Neural crest cell (in vitro differentiated cells): ENCODE measurements at regions not wholly inside any gene's neighbourhood (a gene's known extent, or its start where the extent isn't known, plus 50 kb on each side); places are given as distances from the start of the nearest gene placed in this dataset.

Experiments used
- DNase-seq: peaks from one replicate; pipeline ENCODE4 v3.0.0; 2021; ENCODE audit warnings: low read depth, mixed read lengths, low spot score
- H3K27ac Mint-ChIP-seq: one replicate; pipeline ENCODE4 v1.8.0; 2021; ENCODE audit warnings: mild to moderate bottlenecking, mixed read lengths; ENCODE audit not compliant: unreplicated experiment
- H3K27me3 Mint-ChIP-seq: 2 replicates; pipeline ENCODE4 v1.8.0; 2021; ENCODE audit warnings: low read depth, mild to moderate bottlenecking, mixed read lengths
- H3K36me3 Mint-ChIP-seq: 2 replicates; pipeline ENCODE4 v1.8.0; 2021; ENCODE audit warnings: low read depth, mild to moderate bottlenecking, mixed read lengths
- H3K4me1 Mint-ChIP-seq: 2 replicates; pipeline ENCODE4 v1.8.0; 2021; ENCODE audit warnings: mixed read lengths
- H3K4me3 Mint-ChIP-seq: one replicate; pipeline ENCODE4 v1.8.0; 2021; ENCODE audit warnings: mild to moderate bottlenecking, mixed read lengths
- H3K9me3 Mint-ChIP-seq: 2 replicates; pipeline ENCODE4 v1.8.0; 2021; ENCODE audit warnings: mixed read lengths
- CTCF ChIP-seq: fragments of 200-600 bp; sonication (generic); conservative IDR thresholded peaks from 2 replicates; pipeline ENCODE4 v1.5.0; 2021; ENCODE audit warnings: antibody characterized with exemption, mild to moderate bottlenecking

GRCh38 chr5:164098979-164099378 lies 593.6 kb downstream of the MAT2B start:
- no peak for TF ChIP-seq CTCF
- H3K4me3 Mint-ChIP-seq = no peak overlapping the region
- DNase-seq = no peak
- no peaks in the 10 kb centered on the region for H3K4me1 Mint-ChIP-seq
- H3K36me3 Mint-ChIP-seq = no peaks in the 10 kb centered on the region
- no peaks in the 10 kb centered on the region for H3K9me3 Mint-ChIP-seq
- no peaks in the 10 kb centered on the region for H3K27me3 Mint-ChIP-seq
- no peak overlapping the region for H3K27ac Mint-ChIP-seq

- TF ChIP-seq CTCF = no peak
- H3K27me3 Mint-ChIP-seq = no peaks in the 10 kb centered on the region
- H3K36me3 Mint-ChIP-seq = no peaks in the 10 kb centered on the region
- no peak overlapping the region for H3K4me3 Mint-ChIP-seq
- no peaks in the 10 kb centered on the region for H3K9me3 Mint-ChIP-seq
- no peaks in the 10 kb centered on the region for H3K4me1 Mint-ChIP-seq
- H3K27ac Mint-ChIP-seq = no peak overlapping the region
- DNase-seq = no peak
These were observed 610.0 kb downstream of the MAT2B start for GRCh38 chr5:164115420-164115819.

GRCh38 chr5:164119806-164120447 lies 614.5 kb downstream of the MAT2B start:
- Mint-ChIP-seq H3K27ac (peak overlapping the region; percentile 73), H3K4me3 (no peak overlapping the region), H3K4me1 (no peaks in the 10 kb centered on the region), H3K9me3 (peaks cover 5% of the 10 kb centered on the region), H3K27me3 (no peaks in the 10 kb centered on the region), H3K36me3 (no peaks in the 10 kb centered on the region)
- no peak for TF ChIP-seq CTCF
- DNase-seq = no peak

- peaks cover 11% of the 10 kb centered on the region for H3K36me3 Mint-ChIP-seq
- no peaks in the 10 kb centered on the region for H3K27me3 Mint-ChIP-seq
- H3K4me3 Mint-ChIP-seq = no peak overlapping the region
- no peaks in the 10 kb centered on the region for H3K4me1 Mint-ChIP-seq
- no peak overlapping the region for H3K27ac Mint-ChIP-seq
- no peak for TF ChIP-seq CTCF
- no peak for DNase-seq
- H3K9me3 Mint-ChIP-seq = peaks cover 23% of the 10 kb centered on the region
These were observed 622.1 kb downstream of the MAT2B start for GRCh38 chr5:164127527-164127926.

- H3K27me3 Mint-ChIP-seq = no peaks in the 10 kb centered on the region
- no peak overlapping the region for H3K27ac Mint-ChIP-seq
- peaks cover 17% of the 10 kb centered on the region for H3K9me3 Mint-ChIP-seq
- no peak overlapping the region for H3K4me3 Mint-ChIP-seq
- no peak for DNase-seq
- no peaks in the 10 kb centered on the region for H3K4me1 Mint-ChIP-seq
- peaks cover 15% of the 10 kb centered on the region for H3K36me3 Mint-ChIP-seq
- TF ChIP-seq CTCF = no peak
These were observed 626.9 kb downstream of the MAT2B start for GRCh38 chr5:164132358-164132757.

- no peak overlapping the region for H3K27ac Mint-ChIP-seq
- H3K27me3 Mint-ChIP-seq = no peaks in the 10 kb centered on the region
- H3K9me3 Mint-ChIP-seq = no peaks in the 10 kb centered on the region
- no peak for DNase-seq
- no peak overlapping the region for H3K4me3 Mint-ChIP-seq
- H3K4me1 Mint-ChIP-seq = no peaks in the 10 kb centered on the region
- H3K36me3 Mint-ChIP-seq = peaks cover 5% of the 10 kb centered on the region
- TF ChIP-seq CTCF = no peak
These were observed 631.7 kb downstream of the MAT2B start for GRCh38 chr5:164137095-164137494.
